ENCODE measurements at regions not wholly inside any gene's neighbourhood (a gene's known extent, or its start where the extent isn't known, plus 50 kb on each side); places are given as distances from the start of the nearest gene placed in this dataset.
"Not testable (repeated sequence)": the region's sequence is repeated elsewhere in the genome, so short reads cannot be mapped to it uniquely, and the experiment has no call there.

- ATAC-seq (peak; percentile 70 to 80 (median 74)), DNase-seq (no peak)
- Histone ChIP-seq H3K9me3 (no peaks in the 10 kb centered on the region), H3K4me3 (no peak overlapping the region), H3K27ac (no peak overlapping the region), H3K36me3 (no peaks in the 10 kb centered on the region), H3K4me1 (no peaks in the 10 kb centered on the region), H3K27me3 (no peaks in the 10 kb centered on the region)
- intact Hi-C loops (cut with DNase I), result loop anchor here in 1 of 2 donors (10.0 kb wide), 1 partner anchor 794 kb away; no protein-coding TSS in a partner anchor
- WGBS (ENCODE audit: insufficient coverage, low coverage, low lambda C conversion rate, missing lambda C conversion rate), result 21% methylated on average over 5 of the region's 5 CpGs
- TF ChIP-seq, protein P1, sequence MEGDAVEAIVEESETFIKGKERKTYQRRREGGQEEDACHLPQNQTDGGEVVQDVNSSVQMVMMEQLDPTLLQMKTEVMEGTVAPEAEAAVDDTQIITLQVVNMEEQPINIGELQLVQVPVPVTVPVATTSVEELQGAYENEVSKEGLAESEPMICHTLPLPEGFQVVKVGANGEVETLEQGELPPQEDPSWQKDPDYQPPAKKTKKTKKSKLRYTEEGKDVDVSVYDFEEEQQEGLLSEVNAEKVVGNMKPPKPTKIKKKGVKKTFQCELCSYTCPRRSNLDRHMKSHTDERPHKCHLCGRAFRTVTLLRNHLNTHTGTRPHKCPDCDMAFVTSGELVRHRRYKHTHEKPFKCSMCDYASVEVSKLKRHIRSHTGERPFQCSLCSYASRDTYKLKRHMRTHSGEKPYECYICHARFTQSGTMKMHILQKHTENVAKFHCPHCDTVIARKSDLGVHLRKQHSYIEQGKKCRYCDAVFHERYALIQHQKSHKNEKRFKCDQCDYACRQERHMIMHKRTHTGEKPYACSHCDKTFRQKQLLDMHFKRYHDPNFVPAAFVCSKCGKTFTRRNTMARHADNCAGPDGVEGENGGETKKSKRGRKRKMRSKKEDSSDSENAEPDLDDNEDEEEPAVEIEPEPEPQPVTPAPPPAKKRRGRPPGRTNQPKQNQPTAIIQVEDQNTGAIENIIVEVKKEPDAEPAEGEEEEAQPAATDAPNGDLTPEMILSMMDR (IDR thresholded peaks at IDR 0.05), result peak; percentile 58 to 65 (median 63)
- no peak for TF ChIP-seq POLR2A (IDR thresholded peaks at IDR 0.05)
These were observed 199.1 kb downstream of the LRRN1 start for GRCh38 chr3:3998140-3998922.

- H3K27ac ChIP-seq, H3K27me3 ChIP-seq, H3K36me3 ChIP-seq, DNase-seq, H3K4me3 ChIP-seq, ATAC-seq, H3K4me1 ChIP-seq, H3K9me3 ChIP-seq: not testable (repeated sequence)
- intact Hi-C loops (cut with DNase I), result loop anchor here in 1 of 2 donors (10.0 kb wide), 1 partner anchor 795 kb away; no protein-coding TSS in a partner anchor
These were observed 200.1 kb downstream of the LRRN1 start for GRCh38 chr3:3999340-3999739.

GRCh38 chr3:4001976-4002375, 202.7 kb downstream of the LRRN1 start:
- DNase-seq (no peak), ATAC-seq (no peak)
- no peaks in the 10 kb centered on the region for H3K36me3 ChIP-seq
- no peak overlapping the region for H3K27ac ChIP-seq
- no peaks in the 10 kb centered on the region for H3K4me1 ChIP-seq
- no peaks in the 10 kb centered on the region for H3K9me3 ChIP-seq
- TF ChIP-seq, protein P1 (IDR thresholded peaks at IDR 0.05), result no peak
- TF ChIP-seq POLR2A (IDR thresholded peaks at IDR 0.05), result no peak
- intact Hi-C loops (cut with DNase I), result no loop called here
- H3K27me3 ChIP-seq, result no peaks in the 10 kb centered on the region
- H3K4me3 ChIP-seq, result no peak overlapping the region

- Histone ChIP-seq H3K36me3 (no peaks in the 10 kb centered on the region), H3K9me3 (no peaks in the 10 kb centered on the region), H3K4me1 (no peaks in the 10 kb centered on the region), H3K27me3 (no peaks in the 10 kb centered on the region), H3K4me3 (no peak overlapping the region), H3K27ac (no peak overlapping the region)
- ATAC-seq, result no peak
- no peak for DNase-seq
- 50% methylated on average over 1 of the region's 2 CpGs for WGBS (ENCODE audit: insufficient coverage, low coverage, low lambda C conversion rate, missing lambda C conversion rate)
- intact Hi-C loops (cut with DNase I), result no loop called here
- no peak for TF ChIP-seq POLR2A (IDR thresholded peaks at IDR 0.05)
- TF ChIP-seq, protein P1 (IDR thresholded peaks at IDR 0.05), result no peak
These were observed 207.1 kb downstream of the LRRN1 start for GRCh38 chr3:4006288-4006687.

GRCh38 chr3:4008205-4008604, 209.0 kb downstream of the LRRN1 start:
- no peaks in the 10 kb centered on the region for H3K27me3 ChIP-seq
- no peak overlapping the region for H3K4me3 ChIP-seq
- H3K4me1 ChIP-seq, result no peaks in the 10 kb centered on the region
- no peak for ATAC-seq
- intact Hi-C loops (cut with DNase I), result no loop called here
- TF ChIP-seq, protein P1 (IDR thresholded peaks at IDR 0.05), result no peak
- no peak for TF ChIP-seq POLR2A (IDR thresholded peaks at IDR 0.05)
- H3K9me3 ChIP-seq, result no peaks in the 10 kb centered on the region
- WGBS (ENCODE audit: insufficient coverage, low coverage, low lambda C conversion rate, missing lambda C conversion rate), result 48% methylated on average over 2 of the region's 2 CpGs
- H3K27ac ChIP-seq, result no peak overlapping the region
- no peaks in the 10 kb centered on the region for H3K36me3 ChIP-seq
- no peak for DNase-seq

Data from right lobe of liver (tissue), 6 donors.